Esophagus muscularis mucosa (tissue), 3 donors: ENCODE measurements at regions not wholly inside any gene's neighbourhood (a gene's known extent, or its start where the extent isn't known, plus 50 kb on each side); places are given as distances from the start of the nearest gene placed in this dataset.

Source experiments
- CTCF ChIP-seq, 3 experiments: fragments of 200-600 bp in 2 of 3; fragments of 450-650 bp in 1 of 3; sonication (generic) in 2 of 3; IDR thresholded peaks; one replicate each; pipeline ENCODE4 v1.5.1; 2017 to 2019; ENCODE audit warnings: antibody characterized with exemption in 3 of 3, mild to moderate bottlenecking in 2 of 3, moderate library complexity in 1 of 3
- POLR2AphosphoS5 ChIP-seq, 2 donors: sonication (generic); formaldehyde crosslinking; IDR thresholded peaks; one replicate each; pipeline ENCODE4 v1.6.1; 2017; ENCODE audit warnings: antibody characterized with exemption in 2 of 2

GRCh38 chr12:58202933-58203718 lies 261.8 kb downstream of the ATP23 start:
- TF ChIP-seq POLR2AphosphoS5 (IDR thresholded peaks at IDR 0.05) (no peak), CTCF (IDR thresholded peaks at IDR 0.05) (no peak)
